HG03159 (cell line): ENCODE measurements at regions not wholly inside any gene's neighbourhood (a gene's known extent, or its start where the extent isn't known, plus 50 kb on each side); places are given as distances from the start of the nearest gene placed in this dataset.

Experiments used
- ATAC-seq: cut with Tn5 transposase; IDR thresholded peaks from one replicate; pipeline ENCODE4 v1.9.1; 2021; ENCODE audit warnings: mild to moderate bottlenecking, moderate library complexity; ENCODE audit not compliant: unreplicated experiment

- ATAC-seq: no peak
Observed at GRCh38 chr3:88535563-88535962, 385.8 kb downstream of the C3orf38 start.

GRCh38 chr3:88542916-88543315, 393.2 kb downstream of the C3orf38 start:
- no peak for ATAC-seq

- no peak for ATAC-seq
Observed at GRCh38 chr3:88572450-88572849, 422.7 kb downstream of the C3orf38 start.

- no peak for ATAC-seq
Observed at GRCh38 chr3:88573472-88573871, 423.7 kb downstream of the C3orf38 start.

- ATAC-seq: no peak
Observed at GRCh38 chr3:88574146-88574545, 424.4 kb downstream of the C3orf38 start.

- no peak for ATAC-seq
Observed at GRCh38 chr3:88584451-88584850, 434.7 kb downstream of the C3orf38 start.

- ATAC-seq: no peak
Observed at GRCh38 chr3:88586121-88586640, 436.4 kb downstream of the C3orf38 start.

GRCh38 chr3:88589138-88589537, 439.4 kb downstream of the C3orf38 start:
- no peak for ATAC-seq

GRCh38 chr3:88595026-88595425, 445.3 kb downstream of the C3orf38 start:
- ATAC-seq: no peak

GRCh38 chr3:88596451-88596850, 446.7 kb downstream of the C3orf38 start:
- no peak for ATAC-seq

GRCh38 chr3:88610820-88611219, 461.1 kb downstream of the C3orf38 start:
- ATAC-seq: no peak

- ATAC-seq: no peak
Observed at GRCh38 chr3:88611826-88612326, 462.1 kb downstream of the C3orf38 start.

GRCh38 chr3:88616413-88616812, 466.7 kb downstream of the C3orf38 start:
- ATAC-seq: no peak

GRCh38 chr3:88617283-88617682, 467.5 kb downstream of the C3orf38 start:
- no peak for ATAC-seq

- ATAC-seq: no peak
Observed at GRCh38 chr3:88618021-88618645, 468.4 kb downstream of the C3orf38 start.

GRCh38 chr3:88621586-88621985, 471.8 kb downstream of the C3orf38 start:
- no peak for ATAC-seq

GRCh38 chr3:88623709-88624108, 473.9 kb downstream of the C3orf38 start:
- ATAC-seq: no peak

GRCh38 chr3:88626456-88627120, 476.8 kb downstream of the C3orf38 start:
- ATAC-seq: no peak

GRCh38 chr3:88628901-88629300, 478.5 kb upstream of the EPHA3 start:
- no peak for ATAC-seq

- ATAC-seq: no peak
Observed at GRCh38 chr3:88632226-88632625, 475.2 kb upstream of the EPHA3 start.

GRCh38 chr3:88640581-88640980, 466.8 kb upstream of the EPHA3 start:
- ATAC-seq: no peak

- no peak for ATAC-seq
Observed at GRCh38 chr3:88641033-88641604, 466.3 kb upstream of the EPHA3 start.
